GM18870 (cell line): ENCODE measurements at regions not wholly inside any gene's neighbourhood (a gene's known extent, or its start where the extent isn't known, plus 50 kb on each side); places are given as distances from the start of the nearest gene placed in this dataset.

Experiments
- ATAC-seq: cut with Tn5 transposase; IDR thresholded peaks from one replicate; pipeline ENCODE4 v1.9.1; 2021; ENCODE audit warnings: moderate library complexity; ENCODE audit not compliant: unreplicated experiment

DNA sequence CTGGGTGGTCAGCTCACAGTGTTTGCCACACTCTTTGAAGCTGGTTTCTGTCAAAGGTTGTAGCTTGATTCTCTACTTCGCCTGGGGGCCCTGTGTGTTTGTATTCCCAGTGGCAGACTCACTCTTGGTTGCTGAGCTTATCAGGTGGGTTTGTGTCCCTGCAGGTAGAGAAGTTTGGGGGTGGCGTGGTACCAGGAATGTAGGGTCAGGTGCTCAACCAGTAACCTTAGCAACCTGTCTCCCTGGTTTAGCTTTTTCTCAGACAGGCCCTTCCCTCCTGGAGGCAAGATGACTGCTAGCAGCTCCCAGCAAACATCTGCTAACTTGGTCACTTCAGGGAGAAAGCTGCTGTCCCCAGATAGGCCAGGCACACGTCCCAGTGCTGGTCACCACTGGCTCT, 352.2 kb downstream of the AACS start:
- ATAC-seq = no peak

DNA sequence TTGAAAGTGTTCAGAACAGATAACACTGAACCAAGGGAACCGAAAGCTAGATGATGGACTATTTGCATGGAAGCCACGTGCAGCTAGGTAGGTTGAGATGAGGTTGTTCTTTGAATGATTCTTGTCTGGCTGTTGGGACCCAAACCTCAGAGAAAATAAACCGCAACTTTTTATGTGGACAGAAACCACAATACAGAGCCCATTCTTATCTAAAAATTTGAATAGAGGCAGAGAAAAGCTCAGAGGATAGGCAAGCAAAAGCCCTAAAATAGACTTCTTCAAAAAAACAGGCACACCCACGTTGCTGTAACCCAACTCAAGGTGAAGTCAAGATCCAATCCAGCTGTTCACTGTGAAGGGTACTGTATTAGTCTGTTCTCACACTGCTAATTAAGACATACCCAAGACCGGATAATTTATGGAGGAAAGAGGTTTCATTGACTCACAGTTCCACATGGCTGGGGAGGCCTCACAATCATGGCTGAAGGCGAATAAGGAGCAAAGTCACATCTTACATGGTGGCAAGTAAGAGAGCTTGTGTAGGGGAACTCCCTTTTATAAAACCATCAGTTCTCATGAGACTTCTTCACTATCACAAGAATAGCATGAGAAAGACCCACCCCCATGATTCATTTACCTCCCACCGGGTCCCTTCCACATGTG, 353.8 kb downstream of the AACS start:
- ATAC-seq = peak; percentile 86

DNA sequence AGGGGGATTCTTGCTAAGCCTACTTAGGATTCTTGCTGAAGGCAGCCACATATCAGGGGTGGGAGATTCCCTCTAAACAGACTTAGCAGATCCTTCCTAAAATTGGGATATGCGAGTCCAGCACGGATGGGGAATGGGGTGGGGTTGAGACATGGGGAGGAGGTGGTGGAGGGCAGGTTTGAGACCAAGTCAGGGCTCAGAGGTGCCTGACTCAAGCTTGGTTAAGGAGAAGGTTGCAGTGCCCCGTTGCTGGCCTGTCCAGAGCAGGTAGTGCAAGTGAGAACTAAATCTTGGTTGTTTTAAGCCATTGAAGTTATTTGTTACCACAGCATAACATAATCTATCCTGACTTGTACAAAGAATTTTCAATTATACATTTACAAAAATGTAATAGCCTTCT, 359.7 kb downstream of the AACS start:
- ATAC-seq = no peak

DNA sequence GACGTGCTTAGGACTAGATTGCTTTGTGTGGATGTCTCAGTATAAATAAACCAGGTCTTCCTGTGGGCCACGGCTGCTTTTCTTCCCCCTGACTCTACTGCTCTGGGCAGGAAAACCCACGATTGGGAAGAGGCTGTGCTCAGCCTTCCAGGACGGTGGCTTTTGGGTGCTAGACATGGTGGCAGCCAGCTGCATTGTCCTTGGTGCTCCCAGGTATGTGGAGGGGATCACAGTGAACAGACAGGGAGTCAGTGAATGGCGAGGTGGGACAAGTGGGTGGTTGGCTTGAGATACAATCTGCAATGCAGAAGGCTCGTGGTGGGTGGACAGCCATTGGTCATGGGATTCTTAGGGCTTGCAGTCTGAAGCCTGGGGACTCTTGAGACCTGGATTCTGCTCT, 366.3 kb downstream of the AACS start:
- no peak for ATAC-seq

DNA sequence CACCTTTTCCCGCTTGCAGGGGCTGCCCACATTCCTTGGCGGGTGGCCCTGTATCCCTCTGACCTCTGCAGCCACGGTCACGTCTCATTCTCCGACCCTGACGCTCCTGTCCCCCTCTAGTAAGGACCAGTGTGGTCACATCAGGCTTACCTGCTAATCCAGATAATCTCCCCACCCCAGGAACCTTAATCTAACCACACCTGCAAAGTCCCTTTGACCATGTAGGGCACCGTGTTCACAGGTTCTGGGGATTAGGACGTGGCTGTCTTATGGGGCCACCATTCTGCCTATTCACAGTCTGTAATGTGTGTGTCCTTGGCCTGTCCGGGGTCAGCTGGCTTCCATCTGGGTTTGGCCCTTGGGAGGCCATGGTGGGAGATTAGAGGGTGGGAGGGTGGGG, 368.9 kb downstream of the AACS start:
- ATAC-seq = no peak

DNA sequence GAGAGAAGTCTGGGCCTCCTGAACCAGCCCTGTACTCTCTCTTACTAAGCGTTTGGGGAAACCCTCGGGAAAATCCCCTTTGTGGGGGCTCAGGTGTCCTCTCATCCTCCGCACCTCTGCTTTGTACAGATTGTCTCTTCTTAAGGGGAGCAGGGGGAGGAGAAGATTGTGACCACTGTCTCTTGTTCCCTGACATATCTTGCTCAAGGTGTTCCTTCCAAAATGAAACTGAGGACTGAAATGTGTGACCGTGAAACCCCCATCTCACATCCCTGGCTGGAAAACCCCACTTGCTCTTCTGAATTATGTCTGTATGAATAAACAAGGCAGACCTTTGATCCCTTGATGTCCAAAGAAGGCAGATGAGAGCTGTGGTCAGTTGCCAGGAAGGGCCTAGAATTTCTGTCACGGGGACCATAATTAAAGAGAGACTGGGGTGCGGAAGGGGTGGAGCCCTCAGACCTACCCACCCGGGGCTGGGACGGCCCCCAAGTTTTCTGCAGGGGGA, 369.8 kb downstream of the AACS start:
- peak; percentile 90 for ATAC-seq

DNA sequence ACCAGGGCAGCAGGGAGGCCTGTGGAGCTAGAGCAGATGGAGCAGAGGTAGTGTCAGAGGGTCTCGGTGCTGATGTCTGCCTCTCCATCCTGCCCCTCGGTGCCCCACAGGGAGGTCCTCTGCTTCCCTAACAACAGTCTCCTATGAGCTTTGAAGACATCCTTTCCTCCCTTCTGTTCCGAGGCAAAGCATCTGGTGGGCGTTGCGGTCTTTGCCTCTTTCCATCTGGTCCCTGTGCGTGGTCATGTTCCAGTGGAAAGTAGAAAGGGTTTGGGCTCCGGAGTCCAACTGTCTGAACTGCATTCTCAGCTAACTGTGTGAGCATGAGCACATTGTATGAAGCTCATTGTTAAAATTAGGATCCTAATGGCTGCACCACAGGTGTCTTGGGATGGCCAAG, 370.6 kb downstream of the AACS start:
- no peak for ATAC-seq

DNA sequence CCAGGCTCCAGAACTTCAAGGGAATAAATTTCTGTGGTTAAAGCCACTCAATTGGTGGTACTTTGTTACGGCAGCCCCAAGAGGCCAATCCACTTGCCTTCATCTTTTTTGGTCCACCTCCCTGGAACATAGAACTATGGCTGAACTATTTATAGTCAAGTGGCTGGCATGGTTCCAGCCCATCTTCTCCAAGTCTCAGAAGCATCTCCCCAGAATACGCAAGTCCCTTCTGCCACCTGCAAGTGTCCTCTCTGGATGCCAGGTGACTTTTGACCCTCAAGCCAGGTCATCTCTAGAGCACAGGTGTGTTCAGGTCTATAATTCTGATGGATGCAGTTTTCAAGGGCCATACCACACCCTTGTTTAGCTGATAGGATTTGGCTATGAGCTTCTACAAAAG, 371.5 kb downstream of the AACS start:
- no peak for ATAC-seq

DNA sequence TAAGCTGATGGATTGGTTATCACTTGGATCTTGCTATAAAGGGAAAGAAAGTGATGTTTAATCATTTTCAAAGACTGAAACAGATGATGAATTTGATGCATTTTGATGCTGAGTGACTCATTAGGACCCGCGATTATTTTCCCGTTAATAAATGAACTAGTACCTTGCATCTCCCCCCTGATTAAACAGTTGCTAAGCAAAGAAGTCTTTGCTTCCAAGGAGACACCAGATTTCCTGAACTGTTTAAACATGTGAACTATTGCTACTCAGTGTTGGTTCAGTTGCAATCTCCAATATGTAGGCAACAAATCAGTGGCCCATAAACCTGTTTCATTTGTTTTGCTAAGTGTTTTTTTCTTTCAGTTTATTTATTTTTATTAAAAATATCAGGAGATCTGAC, 375.2 kb downstream of the AACS start:
- ATAC-seq = no peak

DNA sequence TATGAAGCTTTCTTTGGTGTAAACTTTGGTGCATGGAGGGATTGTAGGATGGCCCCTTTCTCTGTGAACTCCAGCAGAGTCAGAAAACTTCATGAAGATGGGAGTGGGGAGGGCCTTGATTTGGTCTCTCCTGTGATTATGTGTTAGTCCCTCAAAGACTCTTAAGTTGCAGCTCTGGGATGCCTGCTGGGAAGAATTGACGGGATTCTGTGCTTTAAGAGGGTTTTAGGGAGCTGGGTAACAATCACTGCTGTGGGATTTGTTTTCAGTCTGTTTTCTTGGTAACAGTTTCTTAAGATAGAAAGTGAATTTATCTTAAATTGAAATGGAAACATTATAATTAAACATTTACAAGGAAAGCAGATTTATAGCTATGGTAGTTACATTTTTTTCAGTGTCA, 378.1 kb downstream of the AACS start:
- no peak for ATAC-seq

DNA sequence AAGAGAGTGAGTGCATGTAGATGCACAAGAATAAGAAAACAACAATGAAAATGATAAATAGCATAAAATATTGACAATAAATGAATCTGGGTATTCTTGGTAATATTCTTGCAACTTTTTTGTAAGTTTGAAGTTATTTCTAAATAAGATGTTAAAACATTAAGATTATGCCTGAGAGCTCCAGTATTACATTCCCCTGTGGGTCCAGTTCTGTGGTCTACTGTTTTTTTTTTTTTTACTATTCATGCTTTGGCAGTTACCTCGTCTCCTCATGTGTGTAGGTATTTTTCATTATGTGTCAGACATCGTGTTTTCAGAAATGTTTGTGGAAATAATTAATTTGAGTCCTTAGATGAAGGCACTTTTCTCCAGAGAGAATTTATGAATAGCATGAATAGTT, 386.2 kb downstream of the AACS start:
- ATAC-seq = no peak

DNA sequence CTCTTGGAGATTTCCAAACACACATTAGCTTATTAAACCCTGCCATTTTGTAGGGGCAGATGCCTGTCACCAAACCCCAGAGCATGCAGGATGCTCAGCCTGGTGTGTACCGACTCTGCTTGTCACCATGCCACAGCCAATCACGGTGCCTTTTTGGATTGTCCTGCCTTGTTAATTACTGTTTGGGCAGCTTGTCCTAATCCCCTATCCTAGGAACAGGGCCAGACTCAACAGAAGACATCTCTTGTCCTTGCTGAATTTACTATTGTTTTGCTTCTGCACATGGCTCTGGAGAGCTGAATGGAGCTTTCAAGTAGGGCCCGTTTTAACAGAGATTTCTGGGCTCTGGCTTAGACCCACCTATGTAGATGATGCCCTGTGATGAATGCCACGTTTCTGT, 388.5 kb downstream of the AACS start:
- ATAC-seq = no peak

DNA sequence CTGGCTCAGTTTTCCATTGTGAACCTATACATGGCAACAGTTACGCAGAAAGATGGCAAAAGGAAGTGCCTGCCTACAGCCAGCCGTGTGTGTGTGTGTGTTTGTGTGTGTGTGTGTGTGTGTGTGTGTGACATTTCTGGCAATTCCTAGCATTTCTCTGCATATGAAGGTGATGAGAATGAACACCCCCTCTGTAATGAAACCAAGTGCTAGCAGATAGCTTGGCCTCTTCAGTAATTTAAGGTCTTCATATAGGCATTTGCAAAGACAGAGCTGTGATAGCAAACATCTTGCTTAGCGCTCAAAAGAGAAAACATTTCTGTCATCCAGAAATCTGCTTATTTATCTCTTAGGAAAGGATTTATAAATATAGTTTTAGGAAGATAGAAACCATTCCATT, 389.1 kb downstream of the AACS start:
- ATAC-seq = no peak

DNA sequence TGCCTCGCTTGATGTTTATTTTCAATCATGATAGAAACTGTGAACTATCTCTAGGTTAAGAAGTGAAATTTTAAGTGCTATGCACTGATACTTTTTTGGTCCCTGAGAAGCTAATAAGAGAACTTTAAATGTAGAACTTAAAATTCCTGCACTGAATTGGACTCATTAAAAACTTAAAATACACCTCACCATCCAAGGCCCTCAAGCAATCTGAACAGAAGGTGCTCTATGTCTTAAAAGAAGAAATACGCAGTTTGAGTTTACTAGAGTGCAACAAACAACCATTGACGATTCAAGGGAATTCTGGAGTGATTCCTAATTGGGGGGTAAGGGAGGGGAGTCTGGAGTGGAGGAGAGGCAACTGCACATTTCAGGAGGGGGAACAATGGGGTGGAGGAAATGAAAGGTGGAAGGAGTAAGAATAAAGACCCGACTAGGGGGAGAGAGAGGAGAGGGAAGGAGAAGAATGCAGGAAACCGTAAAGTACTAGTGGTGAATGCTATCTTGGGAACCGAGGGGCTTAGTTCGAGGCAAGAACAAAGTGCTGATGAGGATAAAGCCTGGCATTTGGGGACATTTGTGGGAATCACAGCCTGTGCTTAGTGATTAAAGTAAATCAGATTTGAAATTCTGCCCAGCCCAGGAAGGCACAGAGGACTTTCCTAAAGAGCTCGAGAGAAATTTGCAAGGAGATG, 389.7 kb downstream of the AACS start:
- ATAC-seq = no peak

DNA sequence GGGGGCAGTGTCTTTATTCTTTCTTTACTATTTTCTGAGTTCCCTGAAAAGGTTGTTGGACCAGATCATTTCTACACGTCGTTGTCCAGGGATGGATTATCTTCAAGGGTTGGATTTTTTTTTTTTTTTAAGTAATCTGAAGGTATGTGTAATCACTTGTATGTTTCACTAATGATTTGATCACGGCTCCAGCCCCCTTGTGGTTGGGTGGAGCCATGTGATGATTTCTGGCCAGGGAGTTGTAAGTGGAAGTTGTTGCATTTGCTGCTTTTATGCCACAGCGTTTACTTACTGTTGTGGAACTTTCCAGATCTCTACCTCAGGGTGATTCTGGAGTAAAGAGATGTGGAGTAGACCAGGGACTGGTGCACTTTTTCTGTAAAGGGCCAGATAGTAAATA, 390.3 kb downstream of the AACS start:
- no peak for ATAC-seq

DNA sequence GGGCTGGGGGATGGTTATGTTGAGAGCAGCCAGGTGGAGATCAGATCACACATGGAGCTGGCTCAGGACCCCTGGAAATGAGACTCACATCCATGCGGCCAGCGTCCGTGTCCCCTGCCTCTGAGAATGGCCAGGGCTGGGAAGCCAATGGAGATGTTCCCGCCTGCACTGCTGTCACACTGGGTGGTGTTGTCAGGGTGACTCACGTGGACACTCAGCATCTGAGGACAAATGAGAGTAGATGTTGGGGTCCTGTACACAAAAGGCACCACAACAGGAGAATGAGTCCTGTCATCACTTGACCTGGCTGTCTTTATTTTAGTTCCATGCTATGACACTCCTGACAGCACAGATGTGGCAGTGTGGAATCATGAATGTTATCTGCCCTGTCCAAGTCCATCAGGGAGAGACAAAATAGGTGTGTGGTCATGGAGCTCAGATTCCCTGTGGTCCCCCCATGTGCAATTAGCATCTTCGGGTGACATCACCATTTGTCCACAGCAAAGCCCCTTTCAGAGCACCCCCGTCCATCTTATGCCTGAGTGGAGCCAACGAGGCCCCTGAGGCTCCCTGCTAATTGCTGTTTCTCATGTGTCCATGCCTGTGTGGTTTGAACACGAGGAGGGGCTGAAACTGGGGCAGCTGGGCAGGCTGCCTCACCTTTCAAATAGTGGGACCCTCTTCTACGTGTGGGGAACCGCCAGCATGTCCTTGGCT, 393.5 kb downstream of the AACS start:
- no peak for ATAC-seq

DNA sequence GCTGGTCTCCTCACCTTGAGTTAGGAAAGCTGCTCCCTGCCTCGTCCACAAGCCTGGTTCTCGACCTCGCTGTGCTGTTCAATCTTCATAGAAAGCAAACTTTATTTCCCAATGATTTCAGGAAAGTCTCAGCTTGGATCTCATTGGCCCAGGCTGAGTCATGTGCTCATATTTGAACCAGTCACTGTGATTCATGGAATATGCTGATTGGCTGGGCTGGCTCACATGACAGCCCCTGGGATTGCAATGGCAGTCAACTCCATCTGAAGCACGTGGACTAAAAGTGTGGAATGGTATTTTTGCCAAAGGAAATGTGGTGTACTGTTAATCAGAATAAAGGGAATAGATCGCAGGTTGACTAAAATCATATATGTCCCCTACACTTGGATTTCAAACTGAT, 396.6 kb downstream of the AACS start:
- ATAC-seq = no peak

DNA sequence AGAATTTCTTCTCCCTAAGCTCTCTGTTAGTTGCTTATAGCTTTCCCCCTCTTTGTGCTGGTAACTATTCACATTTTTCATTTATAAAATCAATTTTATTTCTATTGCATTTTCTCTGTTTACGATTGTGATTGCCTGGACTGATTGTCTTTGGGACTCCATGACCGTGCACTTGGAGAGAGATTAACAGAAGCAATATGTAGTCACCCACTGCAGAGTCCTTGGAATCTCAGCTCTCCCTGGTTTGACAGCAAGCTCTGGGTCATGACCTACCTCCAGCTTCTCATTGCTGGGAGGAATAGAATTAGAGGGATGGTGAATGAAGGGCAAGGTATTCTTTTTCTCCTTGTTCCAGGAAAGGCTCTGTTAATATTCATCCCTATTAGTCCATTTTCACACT, 398.2 kb downstream of the AACS start:
- no peak for ATAC-seq

DNA sequence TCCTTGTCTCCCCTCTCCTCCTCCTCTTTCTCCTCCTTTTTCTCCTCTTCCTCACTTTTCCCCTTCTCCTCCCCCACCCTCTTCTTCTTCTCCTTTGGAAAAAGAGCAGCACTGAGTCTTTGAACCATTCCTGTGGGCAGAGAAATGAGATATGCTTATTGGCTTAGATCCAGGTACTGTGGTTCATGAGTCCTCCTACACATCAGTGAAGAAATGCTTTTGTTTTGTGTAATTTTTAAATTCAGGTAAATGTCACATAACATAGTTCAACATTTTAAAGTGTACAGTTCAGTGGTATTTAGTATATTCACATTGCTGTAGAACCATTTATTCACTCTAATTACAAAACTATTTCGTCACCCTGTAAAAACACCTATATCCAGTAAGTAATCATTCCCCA, 402.1 kb downstream of the AACS start:
- no peak for ATAC-seq

DNA sequence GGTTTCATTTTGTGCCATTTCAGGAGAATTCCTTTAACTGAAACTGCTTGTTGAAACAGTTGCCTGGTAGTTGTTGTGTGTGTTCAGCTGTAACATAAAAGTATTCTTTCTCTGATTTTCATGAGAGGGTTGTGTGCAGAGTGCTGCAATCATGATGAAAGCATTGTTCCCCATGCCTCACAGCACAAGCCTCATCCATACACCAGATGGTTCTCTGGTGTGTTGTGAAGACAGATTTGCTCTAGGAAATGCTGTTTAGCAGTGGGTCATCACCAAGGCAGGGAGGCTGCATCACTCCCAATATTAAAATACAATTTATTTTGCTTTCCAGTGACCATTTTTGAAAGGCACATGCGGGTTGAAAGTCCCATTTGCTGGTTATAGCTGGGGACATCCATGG, 404.4 kb downstream of the AACS start:
- ATAC-seq = no peak

DNA sequence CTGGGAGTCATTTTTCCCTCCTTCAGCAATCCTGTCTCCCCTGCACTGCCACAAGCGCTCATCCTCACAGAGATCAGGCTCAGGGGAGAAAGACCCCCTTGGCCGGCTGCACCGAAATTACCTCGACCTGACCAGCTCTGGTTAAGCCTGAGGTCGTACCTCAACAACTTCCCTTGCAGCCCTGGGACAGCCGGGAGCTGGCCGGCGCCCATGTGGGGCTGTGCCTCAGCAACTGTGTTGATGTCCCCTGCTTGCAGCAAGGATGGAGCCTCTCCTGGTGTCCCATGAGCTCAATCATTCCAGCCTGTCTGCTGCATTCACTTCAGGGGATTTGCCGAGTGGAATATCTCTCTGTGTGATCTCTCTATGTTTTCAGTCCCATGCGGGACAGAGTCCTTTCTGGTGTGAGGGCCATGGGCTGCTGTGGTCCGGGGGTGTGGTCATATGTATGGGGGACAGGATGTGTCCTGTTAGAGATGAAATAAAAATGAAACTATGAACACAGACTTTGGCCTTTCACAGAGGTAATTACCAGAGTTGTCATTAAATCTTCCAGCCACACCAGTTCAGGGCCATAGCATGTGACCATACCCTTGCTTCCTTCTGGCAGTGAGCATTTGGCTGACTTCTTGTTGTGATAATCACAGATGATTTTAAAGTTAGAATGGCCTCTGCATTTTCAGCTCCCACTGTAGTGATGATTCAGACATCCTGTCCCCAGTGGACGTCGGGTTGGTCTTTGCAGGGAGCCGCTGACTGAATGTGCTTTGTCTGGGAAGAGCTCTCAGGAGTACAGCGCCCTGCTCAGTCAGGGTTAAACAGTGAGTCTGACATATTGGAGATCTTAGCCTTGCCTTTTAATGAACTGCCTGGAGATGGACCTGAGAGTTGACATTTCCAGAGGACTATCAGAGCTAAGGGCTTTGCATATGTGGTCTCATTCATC, 405.9 kb downstream of the AACS start:
- ATAC-seq = peak; percentile 70
